ENCODE measurements at regions not wholly inside any gene's neighbourhood (a gene's known extent, or its start where the extent isn't known, plus 50 kb on each side); places are given as distances from the start of the nearest gene placed in this dataset.

GRCh38 chr1:47506053-47506452 lies 68.2 kb downstream of the FOXD2 start:
- TF ChIP-seq POLR2A (IDR thresholded peaks at IDR 0.05) (no peak), CTCF (IDR thresholded peaks at IDR 0.05) (no peak)

All from esophagus squamous epithelium (tissue), 4 donors.